ENCODE measurements at regions not wholly inside any gene's neighbourhood (a gene's known extent, or its start where the extent isn't known, plus 50 kb on each side); places are given as distances from the start of the nearest gene placed in this dataset.
"Not testable (repeated sequence)": the region's sequence is repeated elsewhere in the genome, so short reads cannot be mapped to it uniquely, and the experiment has no call there.

- not testable (repeated sequence) for DNase-seq
Measured at GRCh38 chr2:111514138-111514537, 369.9 kb downstream of the ANAPC1 start.

- DNase-seq: not testable (repeated sequence)
Measured at GRCh38 chr2:111517050-111517720, 366.8 kb downstream of the ANAPC1 start.

- not testable (repeated sequence) for DNase-seq
Measured at GRCh38 chr2:111517721-111518053, 366.3 kb downstream of the ANAPC1 start.

- no peak for DNase-seq
Measured at GRCh38 chr2:111519071-111519470, 364.9 kb downstream of the ANAPC1 start.

GRCh38 chr2:111522231-111522768 is 361.7 kb downstream of the ANAPC1 start:
- no peak for DNase-seq

- DNase-seq: no peak
Measured at GRCh38 chr2:111523009-111523408, 361.0 kb downstream of the ANAPC1 start.

- not testable (repeated sequence) for DNase-seq
Measured at GRCh38 chr2:111525026-111525425, 359.0 kb downstream of the ANAPC1 start.

GRCh38 chr2:111526041-111526639 is 357.9 kb downstream of the ANAPC1 start:
- DNase-seq: not testable (repeated sequence)

- not testable (repeated sequence) for DNase-seq
Measured at GRCh38 chr2:111527707-111528400, 356.1 kb downstream of the ANAPC1 start.

GRCh38 chr2:111529022-111529421 is 355.0 kb downstream of the ANAPC1 start:
- DNase-seq: not testable (repeated sequence)

GRCh38 chr2:111530239-111530965 is 353.6 kb downstream of the ANAPC1 start:
- DNase-seq: not testable (repeated sequence)

GRCh38 chr2:111532682-111533556 is 351.1 kb downstream of the ANAPC1 start:
- not testable (repeated sequence) for DNase-seq

- not testable (repeated sequence) for DNase-seq
Measured at GRCh38 chr2:111533557-111534247, 350.3 kb downstream of the ANAPC1 start.

- DNase-seq: no peak
Measured at GRCh38 chr2:111534910-111535352, 349.1 kb downstream of the ANAPC1 start.

GRCh38 chr2:111535404-111535803 is 348.6 kb downstream of the ANAPC1 start:
- DNase-seq: no peak

- no peak for DNase-seq
Measured at GRCh38 chr2:111537078-111537655, 346.8 kb downstream of the ANAPC1 start.

- not testable (repeated sequence) for DNase-seq
Measured at GRCh38 chr2:111539991-111540390, 344.0 kb downstream of the ANAPC1 start.

GRCh38 chr2:111542120-111542774 is 341.7 kb downstream of the ANAPC1 start:
- not testable (repeated sequence) for DNase-seq

- not testable (repeated sequence) for DNase-seq
Measured at GRCh38 chr2:111544006-111544405, 340.0 kb downstream of the ANAPC1 start.

- not testable (repeated sequence) for DNase-seq
Measured at GRCh38 chr2:111545723-111546431, 338.1 kb downstream of the ANAPC1 start.

Data from NCI-H1930 (cell line).